Right lobe of liver (tissue), 4 donors: ENCODE measurements at regions not wholly inside any gene's neighbourhood (a gene's known extent, or its start where the extent isn't known, plus 50 kb on each side); places are given as distances from the start of the nearest gene placed in this dataset.

ENCODE experiments used
- POLR2A ChIP-seq: fragments of 450-650 bp; IDR thresholded peaks from one replicate; pipeline ENCODE4 v1.6.1; 2017; ENCODE audit warnings: antibody characterized with exemption, mild to moderate bottlenecking
- TF ChIP-seq, protein P1 (sequence below), 4 donors: fragments of 200-600 bp in 3 of 4; fragments of 450-650 bp in 1 of 4; IDR thresholded peaks; one replicate each; pipeline versions ENCODE4 v1.5.1 to v1.8.0; 2016 to 2022; ENCODE audit warnings: antibody characterized with exemption in 4 of 4, mild to moderate bottlenecking in 2 of 4
- donor health status: DM: no; HTN: no; CAD: no.
- donor health status: DM: no; HTN: no; CAD: no.
- donor health status: DM: no; HTN: yes; CAD: no.

DNA sequence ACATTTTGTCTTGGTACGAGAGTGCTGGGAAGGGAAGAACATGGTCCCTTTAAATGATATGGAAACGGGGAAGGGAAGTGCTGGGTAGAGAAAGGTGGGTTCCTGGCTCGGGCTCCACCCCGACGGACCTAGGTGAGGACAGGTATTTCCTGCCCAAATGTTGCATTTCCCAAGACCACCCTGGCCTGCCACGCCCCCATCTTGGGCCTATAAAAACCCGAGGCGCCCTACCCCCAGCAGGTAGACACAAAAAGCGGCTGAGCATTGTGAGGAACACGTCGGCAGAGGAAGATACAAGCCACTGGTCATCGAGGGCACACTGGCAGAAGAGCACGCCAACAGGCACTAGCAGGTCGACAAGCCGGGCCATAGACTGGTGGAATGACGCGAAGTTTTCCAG, 99.4 kb downstream of the AASDHPPT start:
- TF ChIP-seq POLR2A, result no peak
- TF ChIP-seq, protein P1, sequence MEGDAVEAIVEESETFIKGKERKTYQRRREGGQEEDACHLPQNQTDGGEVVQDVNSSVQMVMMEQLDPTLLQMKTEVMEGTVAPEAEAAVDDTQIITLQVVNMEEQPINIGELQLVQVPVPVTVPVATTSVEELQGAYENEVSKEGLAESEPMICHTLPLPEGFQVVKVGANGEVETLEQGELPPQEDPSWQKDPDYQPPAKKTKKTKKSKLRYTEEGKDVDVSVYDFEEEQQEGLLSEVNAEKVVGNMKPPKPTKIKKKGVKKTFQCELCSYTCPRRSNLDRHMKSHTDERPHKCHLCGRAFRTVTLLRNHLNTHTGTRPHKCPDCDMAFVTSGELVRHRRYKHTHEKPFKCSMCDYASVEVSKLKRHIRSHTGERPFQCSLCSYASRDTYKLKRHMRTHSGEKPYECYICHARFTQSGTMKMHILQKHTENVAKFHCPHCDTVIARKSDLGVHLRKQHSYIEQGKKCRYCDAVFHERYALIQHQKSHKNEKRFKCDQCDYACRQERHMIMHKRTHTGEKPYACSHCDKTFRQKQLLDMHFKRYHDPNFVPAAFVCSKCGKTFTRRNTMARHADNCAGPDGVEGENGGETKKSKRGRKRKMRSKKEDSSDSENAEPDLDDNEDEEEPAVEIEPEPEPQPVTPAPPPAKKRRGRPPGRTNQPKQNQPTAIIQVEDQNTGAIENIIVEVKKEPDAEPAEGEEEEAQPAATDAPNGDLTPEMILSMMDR (IDR thresholded peaks at IDR 0.05), result no peak
